LoVo (cell line): ENCODE measurements at regions not wholly inside any gene's neighbourhood (a gene's known extent, or its start where the extent isn't known, plus 50 kb on each side); places are given as distances from the start of the nearest gene placed in this dataset.
"Not testable (repeated sequence)": the region's sequence is repeated elsewhere in the genome, so short reads cannot be mapped to it uniquely, and the experiment has no call there.

Source experiments
- DNase-seq: peaks from one replicate; pipeline ENCODE4 v3.0.0-alpha.2; 2016; ENCODE audit warnings: low spot score

DNA sequence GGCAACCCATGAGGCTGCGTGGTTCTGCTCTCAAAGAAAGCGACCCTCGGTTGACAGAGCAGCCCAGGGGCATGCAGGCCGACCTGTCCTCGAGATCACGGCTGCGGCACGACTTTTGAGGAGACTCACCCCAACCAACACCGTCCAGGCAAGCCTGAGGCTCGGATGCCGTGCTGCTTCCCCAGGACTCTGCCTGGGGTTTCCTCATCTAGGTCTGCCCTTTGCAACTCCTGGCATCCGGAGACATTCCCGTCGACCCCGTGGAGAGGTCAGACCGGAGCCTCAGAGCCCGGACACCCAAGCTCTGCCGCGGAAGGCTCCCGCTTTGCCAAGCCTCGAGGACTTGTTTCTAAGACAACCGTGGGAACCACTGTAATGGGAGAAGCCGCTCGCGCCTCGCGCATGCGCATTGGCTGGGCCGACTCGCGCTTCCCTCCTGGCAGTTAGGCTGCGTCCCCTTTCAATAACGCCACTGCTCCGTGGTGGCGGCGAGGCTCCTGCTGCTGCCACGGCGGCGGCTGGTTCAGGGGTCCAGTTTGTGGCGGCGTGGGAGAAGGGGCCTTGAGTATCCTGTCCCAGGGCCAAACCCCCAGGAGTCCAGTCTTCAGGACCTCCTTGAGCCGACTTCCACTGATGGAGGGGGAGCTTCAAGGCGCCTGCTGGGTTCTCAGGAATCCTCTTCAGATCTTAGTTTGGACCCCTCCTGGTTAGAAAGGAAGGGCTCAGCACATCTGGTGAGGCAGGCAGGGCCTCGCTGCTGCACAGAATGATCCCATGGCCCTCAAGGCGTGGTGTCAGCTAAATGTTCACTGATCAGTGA lies 101.7 kb upstream of the ZNF337 start:
- not testable (repeated sequence) for DNase-seq

DNA sequence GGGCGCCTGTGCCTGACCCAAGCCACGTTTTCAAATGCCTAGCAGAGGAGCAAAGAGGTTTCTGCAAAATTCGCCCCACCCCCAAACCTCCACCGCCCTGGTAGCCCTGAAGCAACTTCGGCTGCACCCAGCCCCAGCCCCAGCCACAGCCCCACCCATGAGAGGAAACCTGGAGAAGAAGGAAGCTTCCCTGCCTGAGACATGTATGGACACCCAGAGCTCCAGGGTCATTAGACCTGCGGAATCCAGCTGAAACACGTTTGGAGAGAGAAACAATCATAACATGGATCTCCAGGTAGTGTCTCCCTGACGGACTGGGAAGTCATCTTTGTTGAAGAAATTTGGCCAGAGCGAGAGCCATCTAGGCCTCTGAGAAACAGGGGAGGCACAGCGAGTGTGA lies 100.4 kb upstream of the ZNF337 start:
- not testable (repeated sequence) for DNase-seq

DNA sequence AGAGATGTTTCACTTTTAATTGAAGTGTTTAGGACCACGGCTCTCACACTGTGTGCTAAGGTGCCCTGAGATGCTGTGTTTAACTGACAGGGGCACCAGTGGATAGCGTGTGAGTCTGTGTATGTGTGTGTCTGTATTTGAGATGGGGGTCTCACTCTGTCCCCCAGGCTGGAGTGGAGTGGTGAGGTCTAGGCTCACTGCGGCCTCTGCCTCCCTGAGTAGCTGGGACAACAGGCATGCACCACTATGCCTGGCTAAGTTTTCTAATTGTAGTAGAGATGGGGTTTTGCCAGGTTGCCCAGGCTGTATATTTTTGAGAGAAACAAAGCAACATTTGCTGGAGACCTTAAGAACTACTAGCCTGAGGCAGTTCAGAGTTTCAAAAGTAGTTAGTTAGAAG lies 80.6 kb upstream of the ZNF337 start:
- DNase-seq, result not testable (repeated sequence)

GRCh38 chr20:25774711-25775110 lies 78.1 kb upstream of the ZNF337 start:
- DNase-seq, result not testable (repeated sequence)

DNA sequence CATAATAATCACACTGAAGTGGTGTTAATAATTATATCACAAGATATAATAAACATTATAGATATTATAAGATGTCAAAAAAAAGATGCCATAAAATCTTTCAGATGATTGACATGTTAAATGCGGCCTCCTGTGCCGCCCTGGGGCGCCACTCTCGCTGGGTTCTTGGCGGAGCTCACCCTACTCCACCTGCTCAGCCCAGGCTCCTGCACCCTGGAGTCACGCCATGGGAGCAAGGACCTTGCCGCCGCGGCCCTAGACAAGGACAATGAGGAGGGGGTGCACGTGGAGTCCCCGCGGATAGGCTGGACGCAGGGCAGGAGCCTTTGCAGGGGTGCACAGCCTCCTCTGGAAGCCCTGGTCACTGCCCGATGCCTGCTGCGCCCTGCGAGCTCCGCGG lies 77.5 kb upstream of the ZNF337 start:
- DNase-seq, result not testable (repeated sequence)

- DNase-seq, result not testable (repeated sequence)
Measured at GRCh38 chr20:25772437-25772836, 75.8 kb upstream of the ZNF337 start.

GRCh38 chr20:25771818-25772217 lies 75.2 kb upstream of the ZNF337 start:
- DNase-seq, result not testable (repeated sequence)

- no peak for DNase-seq
Measured at GRCh38 chr20:25761596-25761995, 64.9 kb upstream of the ZNF337 start.

DNA sequence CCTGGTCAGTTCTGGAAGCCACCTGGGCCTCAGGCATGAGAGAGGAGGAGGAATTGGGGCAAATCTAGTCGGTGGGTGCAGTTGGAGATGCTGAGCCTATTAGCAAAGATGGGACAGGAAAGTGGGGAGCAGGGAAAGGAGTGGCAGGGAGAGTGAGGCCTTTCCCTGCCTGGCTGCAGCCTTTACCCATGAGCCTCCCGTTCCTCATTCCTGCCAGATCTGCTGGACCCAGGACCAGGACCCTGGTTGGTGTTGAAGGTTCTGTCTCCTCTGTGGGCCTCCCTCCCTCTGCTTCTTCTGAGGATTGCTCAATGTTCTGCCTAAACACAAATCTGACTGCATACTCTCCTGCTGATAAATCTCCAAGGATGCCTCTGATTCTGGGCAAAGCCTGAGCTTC lies 64.4 kb upstream of the ZNF337 start:
- not testable (repeated sequence) for DNase-seq

DNA sequence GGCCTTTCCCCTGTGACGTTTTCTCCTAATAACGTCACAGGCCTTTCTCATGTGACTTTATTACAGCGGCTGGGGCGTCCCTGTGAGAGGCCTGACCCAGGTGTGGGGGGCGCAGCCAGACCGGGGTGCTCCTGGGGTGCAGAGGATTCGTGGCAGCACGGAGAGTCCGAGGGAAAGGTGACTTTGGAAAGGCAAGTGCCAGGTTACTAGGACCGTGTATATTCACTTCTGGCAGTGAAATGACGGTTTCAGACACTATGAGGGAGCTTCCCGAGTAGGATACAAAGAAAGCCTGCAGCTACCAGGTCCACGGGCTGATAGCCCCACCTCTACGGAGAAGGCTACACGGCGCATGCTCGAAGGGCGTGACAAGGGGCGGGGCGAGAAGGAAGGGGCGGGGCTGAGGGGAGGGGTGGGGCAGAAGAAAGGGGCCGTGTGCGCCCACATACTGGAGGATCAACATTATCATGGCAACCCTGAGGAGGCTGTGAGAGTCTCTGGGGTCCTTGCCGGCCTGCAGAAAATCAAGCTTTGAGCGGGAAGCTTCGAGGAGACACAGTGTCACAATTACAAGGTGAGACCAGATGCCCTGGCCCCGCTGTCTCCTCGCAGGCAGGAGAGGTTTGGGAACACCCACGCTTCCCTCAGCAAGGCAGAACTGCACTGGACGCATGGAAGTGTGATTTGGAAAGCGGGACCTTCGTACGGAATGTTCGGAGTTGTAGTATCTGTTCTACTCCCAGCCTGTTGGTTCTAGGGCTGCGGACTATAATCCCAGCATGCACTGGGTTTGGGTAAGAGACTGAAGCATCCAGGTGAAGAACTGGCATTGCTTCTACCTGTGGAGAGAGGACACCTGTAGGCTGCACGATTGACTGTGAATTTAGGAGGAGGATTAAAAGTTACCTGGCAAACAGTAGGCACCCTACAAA lies 54.4 kb upstream of the ZNF337 start:
- peak; percentile 67 for DNase-seq

DNA sequence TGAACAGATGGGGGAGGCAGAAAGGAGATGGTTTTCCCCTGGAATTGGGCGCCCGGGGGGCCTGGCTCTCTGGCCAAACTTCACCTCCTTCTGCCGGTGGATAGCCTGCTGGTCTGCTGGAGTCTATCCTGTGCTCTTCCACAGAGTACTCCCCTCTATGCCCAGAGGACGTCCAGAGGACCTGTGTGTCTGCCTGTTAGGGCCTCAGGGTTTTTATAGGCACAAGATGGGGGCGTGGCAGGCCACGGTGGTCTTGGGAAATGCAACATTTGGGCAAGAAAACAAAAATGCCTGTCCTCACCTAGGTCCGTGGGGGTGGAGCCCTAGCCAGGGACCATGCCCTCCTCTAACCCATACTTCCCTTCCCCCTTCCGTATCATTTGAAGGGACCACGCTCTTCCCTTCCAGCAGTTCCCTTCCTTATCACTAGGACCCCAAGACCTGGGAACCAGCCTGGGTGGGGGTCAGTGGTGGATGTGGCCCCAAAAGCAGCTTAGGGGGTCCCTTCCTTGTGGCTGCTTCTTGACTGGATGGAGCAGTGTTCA lies 53.6 kb upstream of the ZNF337 start:
- DNase-seq, result no peak

DNA sequence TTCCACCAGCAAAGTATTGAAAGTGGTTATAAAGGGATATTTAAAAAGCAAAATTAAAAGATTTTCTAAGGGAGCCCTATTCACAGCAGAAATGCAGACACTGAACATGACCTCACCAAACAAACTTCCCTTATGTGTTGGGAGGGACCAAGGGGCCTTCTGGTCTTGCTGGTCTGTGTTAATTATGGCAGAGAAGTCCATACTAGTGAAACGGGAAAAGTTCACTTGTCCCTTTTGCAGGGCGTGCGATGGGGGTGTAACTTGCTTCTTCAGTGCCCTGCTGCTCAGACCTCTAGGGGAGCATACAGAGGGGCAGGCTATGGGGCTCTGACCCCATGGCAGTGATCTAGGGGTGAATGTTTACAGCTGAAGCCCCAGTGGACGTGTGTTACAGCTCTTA lies 53.0 kb upstream of the ZNF337 start:
- DNase-seq, result no peak
